GM18498 (cell line): ENCODE measurements at regions not wholly inside any gene's neighbourhood (a gene's known extent, or its start where the extent isn't known, plus 50 kb on each side); places are given as distances from the start of the nearest gene placed in this dataset.
"Not testable (repeated sequence)": the region's sequence is repeated elsewhere in the genome, so short reads cannot be mapped to it uniquely, and the experiment has no call there.

Experiments
- ATAC-seq: cut with Tn5 transposase; IDR thresholded peaks from one replicate; pipeline ENCODE4 v1.9.1; 2021; ENCODE audit warnings: mild to moderate bottlenecking, moderate library complexity; ENCODE audit not compliant: unreplicated experiment

DNA sequence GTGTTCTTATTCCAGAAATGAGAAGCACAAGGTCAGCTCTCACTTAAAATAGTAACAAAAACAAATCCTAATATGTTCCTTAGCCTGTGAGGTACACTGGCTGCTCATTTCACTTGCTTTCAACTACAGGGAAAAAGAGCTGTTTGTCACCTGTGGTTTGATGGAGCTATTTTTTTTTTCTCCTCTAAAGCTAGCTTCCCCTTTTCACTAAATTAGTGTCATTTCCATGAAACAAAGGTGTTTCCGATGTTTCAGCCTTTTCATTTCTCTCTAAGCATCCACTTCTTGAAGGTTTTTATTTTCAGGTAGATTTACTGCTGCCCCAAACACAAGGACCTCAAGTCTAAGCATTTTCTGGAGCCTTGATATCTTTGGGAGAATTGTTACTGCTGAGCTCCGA is 148.6 kb downstream of the RBMX2 start:
- ATAC-seq = no peak

DNA sequence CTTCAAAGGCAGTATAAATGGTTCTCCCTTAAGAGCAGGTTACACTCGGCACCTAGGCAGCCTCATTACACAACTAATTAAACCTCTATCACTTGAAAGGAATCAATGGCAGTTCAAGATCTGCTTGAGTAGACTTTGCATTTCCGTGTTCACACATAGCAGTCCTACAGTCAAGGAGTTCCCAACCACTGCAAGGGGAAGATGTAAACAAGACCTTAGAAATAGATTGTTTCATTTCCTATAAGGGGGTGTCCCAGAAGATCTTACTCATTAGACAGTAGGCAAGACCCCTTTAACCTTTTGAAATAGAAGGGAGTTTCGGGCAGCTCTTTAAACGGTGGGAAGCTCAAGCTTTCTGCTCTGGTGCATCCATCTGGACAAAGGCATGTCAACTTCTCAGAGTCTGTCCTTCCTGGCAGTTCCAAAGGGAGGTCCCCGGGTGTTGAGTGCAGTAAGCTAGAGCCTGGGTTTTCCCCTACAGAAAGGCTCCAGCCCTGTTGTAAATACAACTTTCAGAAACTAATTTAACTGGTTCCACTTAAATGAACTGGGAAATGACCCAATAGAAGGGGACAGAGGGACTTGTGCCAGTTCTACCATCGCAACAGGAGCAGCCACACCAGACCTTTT is 150.8 kb downstream of the RBMX2 start:
- peak; percentile 69 for ATAC-seq

DNA sequence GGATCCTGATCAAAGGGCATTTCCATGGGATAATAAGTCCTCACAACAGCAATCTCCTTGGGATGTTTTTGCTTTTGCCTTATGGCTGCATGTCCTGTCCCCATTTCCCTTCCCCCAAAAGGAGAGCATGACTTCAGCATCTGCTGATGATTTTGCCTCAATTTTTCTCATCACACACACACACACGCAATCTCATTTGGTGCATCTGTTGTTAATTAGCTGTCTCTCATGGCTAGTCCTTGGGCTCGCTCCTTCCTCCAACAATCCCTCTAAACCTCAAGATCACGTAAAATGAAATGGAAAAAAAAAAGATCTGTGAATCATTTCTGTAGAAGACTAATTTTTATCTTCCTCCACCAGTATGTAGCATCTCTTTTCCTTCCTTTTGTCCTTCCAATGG is 153.6 kb downstream of the RBMX2 start:
- ATAC-seq = no peak

DNA sequence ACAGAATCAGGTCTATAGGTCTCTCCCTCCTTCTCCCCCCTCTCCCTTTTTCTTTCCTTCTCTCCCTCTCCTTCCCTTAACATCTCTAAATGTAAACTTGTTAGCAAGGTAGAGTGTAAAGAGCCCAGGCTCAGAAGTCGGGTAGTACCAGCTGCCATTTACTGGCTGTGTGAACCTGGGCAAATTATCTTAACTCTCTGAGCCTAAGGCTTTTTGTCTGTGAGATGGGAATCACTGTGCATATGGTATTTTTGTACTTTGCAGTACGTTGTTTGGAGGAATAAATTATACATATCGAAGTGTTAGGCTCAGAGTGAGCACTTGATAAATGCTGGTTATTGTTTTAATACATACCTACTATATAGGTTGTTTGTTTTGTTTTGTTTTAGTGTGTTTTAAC is 154.0 kb downstream of the RBMX2 start:
- no peak for ATAC-seq

DNA sequence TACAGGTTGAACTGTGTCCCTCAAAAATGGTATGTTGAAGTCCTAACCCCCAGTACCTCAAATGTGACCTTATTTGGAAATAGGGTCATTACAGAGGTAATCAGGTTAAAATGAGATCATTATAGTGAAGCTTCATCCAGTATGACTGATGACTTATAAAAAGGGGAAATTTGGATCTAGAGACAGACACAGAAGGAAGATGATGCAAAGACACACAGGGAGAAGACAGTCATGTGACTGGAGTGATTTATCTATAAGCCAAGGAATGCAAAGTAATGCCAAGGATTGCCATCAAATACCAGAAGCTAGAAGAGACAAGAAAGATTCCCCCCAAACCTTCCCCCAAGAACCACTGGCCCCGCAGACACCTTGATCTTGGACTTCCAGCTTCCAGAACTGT is 155.2 kb downstream of the RBMX2 start:
- ATAC-seq = no peak

DNA sequence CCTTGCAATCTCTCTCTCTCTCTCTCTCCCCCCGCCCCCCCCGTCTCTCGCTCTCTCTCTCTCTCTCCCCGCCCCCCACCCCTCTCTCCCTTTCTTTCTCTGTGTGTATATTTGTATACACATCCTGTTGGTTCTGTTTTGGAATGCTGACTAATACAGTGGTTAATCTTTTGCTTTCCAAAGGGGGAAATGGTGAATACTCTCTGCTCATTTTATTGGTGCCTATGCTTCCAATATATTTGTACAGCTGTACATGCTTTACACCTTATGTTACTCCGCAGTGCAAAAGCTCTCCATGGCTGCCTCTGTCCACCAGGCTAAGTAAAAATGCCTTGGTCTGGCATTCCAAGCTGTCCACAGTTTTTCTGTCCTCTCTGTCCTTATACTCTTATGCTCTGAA is 158.8 kb downstream of the RBMX2 start:
- no peak for ATAC-seq

DNA sequence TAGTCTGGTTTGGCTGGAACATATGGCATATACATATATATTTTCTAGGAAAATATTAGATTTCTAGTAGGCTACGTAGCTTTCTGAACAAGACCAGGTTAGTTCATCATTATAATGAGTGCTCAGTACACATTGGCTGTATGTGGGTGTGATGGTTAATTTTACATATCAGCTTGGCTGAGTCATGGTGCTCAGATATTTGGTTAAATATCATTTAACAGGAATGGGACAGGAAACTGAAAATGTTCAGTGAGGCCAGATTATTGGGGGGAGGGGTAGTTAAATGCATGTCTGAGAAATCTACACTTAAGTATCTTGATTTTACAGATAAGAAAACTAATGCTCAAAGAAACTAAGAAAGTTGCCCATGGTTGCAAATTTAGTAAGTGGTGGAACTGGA is 160.1 kb downstream of the RBMX2 start:
- ATAC-seq = no peak

DNA sequence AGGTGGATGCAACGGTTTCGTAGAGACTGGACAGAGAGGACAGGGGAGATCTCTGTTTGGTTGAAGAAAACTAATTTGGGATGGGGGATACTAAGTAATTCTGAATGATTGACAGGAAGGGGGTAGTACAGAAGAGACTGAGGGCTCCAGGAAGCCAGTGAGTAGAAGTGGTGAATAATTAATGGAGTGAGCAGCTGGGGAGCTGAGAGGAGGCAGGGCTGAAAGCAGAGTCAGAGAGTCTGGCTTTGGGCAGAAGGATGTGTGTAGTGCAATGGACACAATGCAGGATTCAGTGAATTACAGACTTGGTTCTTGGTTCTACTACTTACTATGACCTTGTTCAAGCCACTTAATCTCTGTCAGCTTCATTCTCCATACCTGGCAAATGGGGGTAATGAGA is 161.7 kb downstream of the RBMX2 start:
- ATAC-seq = peak; percentile 54

DNA sequence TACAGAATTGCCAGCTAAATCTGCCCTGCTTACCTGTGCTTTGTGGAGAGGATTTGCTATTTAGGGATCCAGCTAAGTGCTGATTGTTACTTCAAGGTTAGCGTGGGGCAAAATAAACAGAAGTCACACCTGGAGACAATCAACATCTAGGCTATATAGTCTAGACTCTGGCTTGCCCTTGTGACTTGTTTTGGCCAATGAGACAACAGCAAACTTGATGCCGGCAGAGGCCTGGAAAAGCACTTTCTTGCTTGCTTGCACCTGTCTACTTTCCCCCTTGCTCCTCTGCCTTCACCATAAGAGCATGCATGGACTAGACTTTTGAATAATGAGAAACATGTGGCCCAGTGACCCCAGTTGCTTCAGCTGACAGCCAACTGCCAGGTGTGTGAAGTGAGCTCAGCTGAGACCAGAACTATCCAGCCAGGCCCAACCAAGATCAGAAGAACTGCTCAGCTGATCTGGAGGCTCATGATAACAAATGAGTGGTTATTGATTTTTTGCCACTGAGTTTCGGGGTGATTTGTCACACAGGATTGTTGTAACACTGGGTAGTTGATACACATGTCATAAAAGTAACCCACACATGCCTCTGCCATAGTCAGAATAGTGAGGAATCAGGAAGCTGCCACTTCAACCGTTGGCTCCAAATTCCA is 164.4 kb downstream of the RBMX2 start:
- ATAC-seq = no peak

DNA sequence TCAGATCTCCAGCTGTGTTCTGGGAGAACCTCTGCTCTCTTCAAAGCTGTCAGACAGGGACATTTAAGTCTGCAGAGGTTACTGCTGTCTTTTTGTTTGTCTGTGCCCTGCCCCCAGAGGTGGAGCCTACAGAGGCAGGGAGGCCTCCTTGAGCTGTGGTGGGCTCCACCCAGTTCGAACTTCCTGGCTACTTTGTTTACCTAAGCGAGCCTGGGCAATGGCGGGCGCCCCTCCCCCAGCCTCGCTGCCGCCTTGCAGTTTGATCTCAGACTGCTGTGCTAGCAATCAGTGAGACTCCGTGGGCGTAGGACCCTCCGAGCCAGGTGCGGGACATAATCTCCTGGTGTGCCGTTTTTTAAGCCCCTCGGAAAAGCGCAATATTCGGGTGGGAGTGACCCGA is 171.2 kb downstream of the RBMX2 start:
- ATAC-seq = not testable (repeated sequence)
